Fibroblast of lung (primary cell): ENCODE measurements at regions not wholly inside any gene's neighbourhood (a gene's known extent, or its start where the extent isn't known, plus 50 kb on each side); places are given as distances from the start of the nearest gene placed in this dataset.

Experiments
- DNase-seq, 2 donors: peaks; one replicate each; pipeline versions ENCODE4 v3.0.0 to v3.0.0-alpha.2; 2010; ENCODE audit warnings: low read depth in 2 of 2
- H2AFZ ChIP-seq: 2 replicates; pipeline ENCODE4 v1.5.1; 2012; ENCODE audit warnings: low read length, control low read depth, inconsistent platforms
- H3K27ac ChIP-seq: 2 replicates; pipeline ENCODE4 v1.5.1; 2011; ENCODE audit warnings: low read length, control low read depth; ENCODE audit not compliant: insufficient read depth
- H3K27me3 ChIP-seq: 2 replicates; pipeline ENCODE4 v1.5.1; 2011; ENCODE audit warnings: mild to moderate bottlenecking, low read length; ENCODE audit not compliant: control insufficient read depth, insufficient read depth
- H3K36me3 ChIP-seq: 2 replicates; pipeline ENCODE4 v1.5.1; 2011; ENCODE audit warnings: low read length; ENCODE audit not compliant: control insufficient read depth, insufficient read depth
- H3K4me1 ChIP-seq: 2 replicates; pipeline ENCODE4 v1.5.1; 2011; ENCODE audit warnings: low read length; ENCODE audit not compliant: control insufficient read depth, insufficient read depth; ENCODE audit errors: extremely low read depth
- H3K4me2 ChIP-seq: 2 replicates; pipeline ENCODE4 v1.5.1; 2011; ENCODE audit warnings: low read length, control low read depth; ENCODE audit not compliant: insufficient read depth; ENCODE audit errors: extremely low read depth
- H3K4me3 ChIP-seq, 4 experiments: fragments of 200-600 bp in 1 of 4; sonication (generic) in 1 of 4; replicated peaks in 1 of 4; 2 replicates each; pipeline ENCODE4 v1.5.1; 2011 to 2016; ENCODE audit warnings: low read length in 4 of 4, low read depth in 3 of 4, mild to moderate bottlenecking in 3 of 4, control low read depth in 2 of 4, inconsistent platforms in 1 of 4, mixed read lengths in 1 of 4; ENCODE audit not compliant: insufficient read depth in 1 of 4; ENCODE audit errors: control extremely low read depth in 1 of 4
- H3K79me2 ChIP-seq: 2 replicates; pipeline ENCODE4 v1.5.1; 2012; ENCODE audit warnings: mild to moderate bottlenecking, low read length, inconsistent platforms; ENCODE audit not compliant: control insufficient read depth, insufficient read depth
- H3K9ac ChIP-seq: 2 replicates; pipeline ENCODE4 v1.5.1; 2011; ENCODE audit warnings: mild to moderate bottlenecking, low read length, control low read depth; ENCODE audit not compliant: insufficient read depth
- H3K9me3 ChIP-seq: 2 replicates; pipeline ENCODE4 v1.5.1; 2012; ENCODE audit warnings: low read depth, low read length; ENCODE audit not compliant: control insufficient read depth, insufficient read depth
- H4K20me1 ChIP-seq: 2 replicates; pipeline ENCODE4 v1.5.1; 2011; ENCODE audit warnings: low read length; ENCODE audit not compliant: control insufficient read depth, insufficient read depth; ENCODE audit errors: extremely low read depth
- EZH2 ChIP-seq: IDR thresholded peaks from 2 replicates; pipeline ENCODE4 v1.5.1; 2012; ENCODE audit warnings: low read length, control low read depth, mild to moderate bottlenecking; ENCODE audit errors: missing control alignments
- TF ChIP-seq, protein P1 (sequence below), 2 donors: IDR thresholded peaks in 1 of 2; conservative IDR thresholded peaks in 1 of 2; 1 replicate in 1 of 2; 2 replicates in 1 of 2; pipeline ENCODE4 v1.5.1; 2011 to 2012; ENCODE audit warnings: low read length in 2 of 2, control low read depth in 1 of 2, inconsistent platforms in 1 of 2, low read depth in 1 of 2, mild to moderate bottlenecking in 1 of 2

DNA sequence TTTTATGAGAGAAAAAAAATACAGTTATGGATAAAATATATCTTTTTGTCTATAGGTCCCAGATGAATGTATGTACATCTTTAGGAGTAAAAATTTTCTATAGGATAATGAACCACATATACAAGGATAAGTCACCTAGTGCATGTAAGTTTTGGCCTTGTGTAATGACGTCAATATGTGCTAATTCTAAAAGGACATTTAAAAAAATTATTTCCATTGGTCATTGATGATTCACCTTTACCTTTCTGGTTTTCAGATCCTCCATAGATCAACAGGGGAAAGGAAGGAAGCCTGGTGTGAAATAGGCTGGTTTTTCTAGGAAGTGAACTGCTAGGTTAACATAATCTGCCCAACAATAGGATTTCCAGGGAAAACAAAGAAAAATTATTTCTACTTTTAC, 684.3 kb upstream of the SOX9 start:
- no peak overlapping the region for H3K9ac ChIP-seq
- H3K4me3 ChIP-seq = no peak overlapping the region
- H3K4me1 ChIP-seq = peaks cover 11% of the 10 kb centered on the region
- no peaks in the 10 kb centered on the region for H3K79me2 ChIP-seq
- no peak for DNase-seq
- H3K4me2 ChIP-seq = no peak overlapping the region
- H4K20me1 ChIP-seq = no peaks in the 10 kb centered on the region
- no peak for TF ChIP-seq EZH2
- TF ChIP-seq, protein P1, sequence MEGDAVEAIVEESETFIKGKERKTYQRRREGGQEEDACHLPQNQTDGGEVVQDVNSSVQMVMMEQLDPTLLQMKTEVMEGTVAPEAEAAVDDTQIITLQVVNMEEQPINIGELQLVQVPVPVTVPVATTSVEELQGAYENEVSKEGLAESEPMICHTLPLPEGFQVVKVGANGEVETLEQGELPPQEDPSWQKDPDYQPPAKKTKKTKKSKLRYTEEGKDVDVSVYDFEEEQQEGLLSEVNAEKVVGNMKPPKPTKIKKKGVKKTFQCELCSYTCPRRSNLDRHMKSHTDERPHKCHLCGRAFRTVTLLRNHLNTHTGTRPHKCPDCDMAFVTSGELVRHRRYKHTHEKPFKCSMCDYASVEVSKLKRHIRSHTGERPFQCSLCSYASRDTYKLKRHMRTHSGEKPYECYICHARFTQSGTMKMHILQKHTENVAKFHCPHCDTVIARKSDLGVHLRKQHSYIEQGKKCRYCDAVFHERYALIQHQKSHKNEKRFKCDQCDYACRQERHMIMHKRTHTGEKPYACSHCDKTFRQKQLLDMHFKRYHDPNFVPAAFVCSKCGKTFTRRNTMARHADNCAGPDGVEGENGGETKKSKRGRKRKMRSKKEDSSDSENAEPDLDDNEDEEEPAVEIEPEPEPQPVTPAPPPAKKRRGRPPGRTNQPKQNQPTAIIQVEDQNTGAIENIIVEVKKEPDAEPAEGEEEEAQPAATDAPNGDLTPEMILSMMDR (conservative IDR thresholded peaks at IDR 0.05 in 1 of 2, IDR thresholded peaks at IDR 0.05 in 1 of 2; ENCODE audit: low read depth in 1 of 2, low read length in 2 of 2) = no peak
- no peaks in the 10 kb centered on the region for H3K36me3 ChIP-seq
- H2AFZ ChIP-seq = no peak overlapping the region
- H3K27ac ChIP-seq = no peak overlapping the region
- H3K9me3 ChIP-seq = no peaks in the 10 kb centered on the region
- no peaks in the 10 kb centered on the region for H3K27me3 ChIP-seq

- no peak overlapping the region for H3K4me3 ChIP-seq
- no peaks in the 10 kb centered on the region for H3K79me2 ChIP-seq
- no peak overlapping the region for H3K27ac ChIP-seq
- H3K4me2 ChIP-seq = no peak overlapping the region
- no peaks in the 10 kb centered on the region for H3K36me3 ChIP-seq
- no peaks in the 10 kb centered on the region for H3K27me3 ChIP-seq
- H4K20me1 ChIP-seq = no peaks in the 10 kb centered on the region
- H3K4me1 ChIP-seq = peaks cover 11% of the 10 kb centered on the region
- peak; percentile 37 to 58 for DNase-seq
- no peaks in the 10 kb centered on the region for H3K9me3 ChIP-seq
- H3K9ac ChIP-seq = no peak overlapping the region
- H2AFZ ChIP-seq = no peak overlapping the region
- no peak for TF ChIP-seq EZH2
- TF ChIP-seq, protein P1 (conservative IDR thresholded peaks at IDR 0.05 in 1 of 2, IDR thresholded peaks at IDR 0.05 in 1 of 2; ENCODE audit: low read depth in 1 of 2, low read length in 2 of 2) = no peak
Measured at GRCh38 chr17:71437166-71437565, 683.7 kb upstream of the SOX9 start.

- Histone ChIP-seq H3K27me3 (no peaks in the 10 kb centered on the region), H3K27ac (peak overlapping the region; percentile 52), H4K20me1 (no peaks in the 10 kb centered on the region), H3K79me2 (no peaks in the 10 kb centered on the region), H3K36me3 (no peaks in the 10 kb centered on the region), H3K4me1 (peaks cover 10% of the 10 kb centered on the region), H2AFZ (no peak overlapping the region), H3K4me3 (no peak overlapping the region), H3K9ac (no peak overlapping the region), H3K4me2 (no peak overlapping the region), H3K9me3 (no peaks in the 10 kb centered on the region)
- TF ChIP-seq, protein P1 (conservative IDR thresholded peaks at IDR 0.05 in 1 of 2, IDR thresholded peaks at IDR 0.05 in 1 of 2; ENCODE audit: low read depth in 1 of 2, low read length in 2 of 2) = no peak
- TF ChIP-seq EZH2 = no peak
- peak; percentile 97 to 99 for DNase-seq
Measured at GRCh38 chr17:71438631-71439146, 682.1 kb upstream of the SOX9 start.
